A549 (cell line): ENCODE measurements at regions not wholly inside any gene's neighbourhood (a gene's known extent, or its start where the extent isn't known, plus 50 kb on each side); places are given as distances from the start of the nearest gene placed in this dataset.

Experiments used
- GATA3 ChIP-seq: IDR thresholded peaks from 2 replicates; pipeline ENCODE4 v1.6.1; 2012; ENCODE audit warnings: borderline replicate concordance
- MAFK ChIP-seq: fragments of 450-650 bp; IDR thresholded peaks from 2 replicates; pipeline ENCODE4 v1.6.1; 2014; ENCODE audit not compliant: partially characterized antibody
- PHF8 ChIP-seq: fragments of 200-600 bp; sonication (generic); IDR thresholded peaks from 2 replicates; pipeline ENCODE4 v1.6.1; 2016; ENCODE audit warnings: low read depth, mild to moderate bottlenecking, antibody characterized with exemption, moderate library complexity, borderline replicate concordance
- POLR2A ChIP-seq: IDR thresholded peaks from 2 replicates; pipeline ENCODE4 v1.6.1; 2012; ENCODE audit warnings: mild to moderate bottlenecking, low read length
- RFX5 ChIP-seq: fragments of 450-650 bp; IDR thresholded peaks from 2 replicates; pipeline ENCODE4 v1.7.1; 2014; ENCODE audit warnings: antibody characterized with exemption, mild to moderate bottlenecking, moderate library complexity
- TF ChIP-seq, protein P1 (sequence below): fragments of >200 bp; sonication (Bioruptor Twin); formaldehyde crosslinking; IDR thresholded peaks from 3 replicates; pipeline ENCODE4 v1.5.1; 2016
- TF ChIP-seq, protein P2 (sequence below): fragments of 200-600 bp; sonication (generic); IDR thresholded peaks from 2 replicates; pipeline ENCODE4 v1.6.1; 2016; ENCODE audit warnings: antibody characterized with exemption, mild to moderate bottlenecking, moderate library complexity
- TF ChIP-seq, protein P3 (sequence below): fragments of 150-350 bp; IDR thresholded peaks from 2 replicates; pipeline ENCODE4 v1.6.1; 2014; ENCODE audit warnings: low read depth, mild to moderate bottlenecking, low read length
- TF ChIP-seq, protein P4 (sequence below): IDR thresholded peaks from 2 replicates; pipeline ENCODE4 v1.6.1; 2012

DNA sequence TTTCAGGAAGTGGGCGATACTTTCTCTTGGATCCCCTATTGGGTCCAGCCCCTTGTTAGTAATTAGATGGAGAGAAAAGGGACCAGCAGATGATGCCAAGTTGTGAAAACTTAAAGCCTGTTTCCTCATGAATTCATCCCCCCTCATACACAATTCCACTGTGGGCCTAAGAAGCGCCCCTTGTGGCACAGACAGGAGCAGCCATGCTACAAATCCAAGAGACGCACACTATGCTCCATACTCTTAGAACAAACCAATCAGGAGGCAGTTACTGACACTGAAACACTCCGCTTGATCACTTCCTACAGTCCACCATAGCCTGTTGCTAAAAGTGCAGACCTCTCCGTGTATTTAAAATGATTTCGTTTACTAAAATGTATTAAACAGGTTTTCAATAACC, 111.3 kb upstream of the ARRDC4 start:
- no peak for TF ChIP-seq GATA3
- TF ChIP-seq, protein P1, sequence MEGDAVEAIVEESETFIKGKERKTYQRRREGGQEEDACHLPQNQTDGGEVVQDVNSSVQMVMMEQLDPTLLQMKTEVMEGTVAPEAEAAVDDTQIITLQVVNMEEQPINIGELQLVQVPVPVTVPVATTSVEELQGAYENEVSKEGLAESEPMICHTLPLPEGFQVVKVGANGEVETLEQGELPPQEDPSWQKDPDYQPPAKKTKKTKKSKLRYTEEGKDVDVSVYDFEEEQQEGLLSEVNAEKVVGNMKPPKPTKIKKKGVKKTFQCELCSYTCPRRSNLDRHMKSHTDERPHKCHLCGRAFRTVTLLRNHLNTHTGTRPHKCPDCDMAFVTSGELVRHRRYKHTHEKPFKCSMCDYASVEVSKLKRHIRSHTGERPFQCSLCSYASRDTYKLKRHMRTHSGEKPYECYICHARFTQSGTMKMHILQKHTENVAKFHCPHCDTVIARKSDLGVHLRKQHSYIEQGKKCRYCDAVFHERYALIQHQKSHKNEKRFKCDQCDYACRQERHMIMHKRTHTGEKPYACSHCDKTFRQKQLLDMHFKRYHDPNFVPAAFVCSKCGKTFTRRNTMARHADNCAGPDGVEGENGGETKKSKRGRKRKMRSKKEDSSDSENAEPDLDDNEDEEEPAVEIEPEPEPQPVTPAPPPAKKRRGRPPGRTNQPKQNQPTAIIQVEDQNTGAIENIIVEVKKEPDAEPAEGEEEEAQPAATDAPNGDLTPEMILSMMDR: no peak
- no peak for TF ChIP-seq MAFK
- TF ChIP-seq, protein P2, sequence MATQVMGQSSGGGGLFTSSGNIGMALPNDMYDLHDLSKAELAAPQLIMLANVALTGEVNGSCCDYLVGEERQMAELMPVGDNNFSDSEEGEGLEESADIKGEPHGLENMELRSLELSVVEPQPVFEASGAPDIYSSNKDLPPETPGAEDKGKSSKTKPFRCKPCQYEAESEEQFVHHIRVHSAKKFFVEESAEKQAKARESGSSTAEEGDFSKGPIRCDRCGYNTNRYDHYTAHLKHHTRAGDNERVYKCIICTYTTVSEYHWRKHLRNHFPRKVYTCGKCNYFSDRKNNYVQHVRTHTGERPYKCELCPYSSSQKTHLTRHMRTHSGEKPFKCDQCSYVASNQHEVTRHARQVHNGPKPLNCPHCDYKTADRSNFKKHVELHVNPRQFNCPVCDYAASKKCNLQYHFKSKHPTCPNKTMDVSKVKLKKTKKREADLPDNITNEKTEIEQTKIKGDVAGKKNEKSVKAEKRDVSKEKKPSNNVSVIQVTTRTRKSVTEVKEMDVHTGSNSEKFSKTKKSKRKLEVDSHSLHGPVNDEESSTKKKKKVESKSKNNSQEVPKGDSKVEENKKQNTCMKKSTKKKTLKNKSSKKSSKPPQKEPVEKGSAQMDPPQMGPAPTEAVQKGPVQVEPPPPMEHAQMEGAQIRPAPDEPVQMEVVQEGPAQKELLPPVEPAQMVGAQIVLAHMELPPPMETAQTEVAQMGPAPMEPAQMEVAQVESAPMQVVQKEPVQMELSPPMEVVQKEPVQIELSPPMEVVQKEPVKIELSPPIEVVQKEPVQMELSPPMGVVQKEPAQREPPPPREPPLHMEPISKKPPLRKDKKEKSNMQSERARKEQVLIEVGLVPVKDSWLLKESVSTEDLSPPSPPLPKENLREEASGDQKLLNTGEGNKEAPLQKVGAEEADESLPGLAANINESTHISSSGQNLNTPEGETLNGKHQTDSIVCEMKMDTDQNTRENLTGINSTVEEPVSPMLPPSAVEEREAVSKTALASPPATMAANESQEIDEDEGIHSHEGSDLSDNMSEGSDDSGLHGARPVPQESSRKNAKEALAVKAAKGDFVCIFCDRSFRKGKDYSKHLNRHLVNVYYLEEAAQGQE: no peak
- TF ChIP-seq, protein P3, sequence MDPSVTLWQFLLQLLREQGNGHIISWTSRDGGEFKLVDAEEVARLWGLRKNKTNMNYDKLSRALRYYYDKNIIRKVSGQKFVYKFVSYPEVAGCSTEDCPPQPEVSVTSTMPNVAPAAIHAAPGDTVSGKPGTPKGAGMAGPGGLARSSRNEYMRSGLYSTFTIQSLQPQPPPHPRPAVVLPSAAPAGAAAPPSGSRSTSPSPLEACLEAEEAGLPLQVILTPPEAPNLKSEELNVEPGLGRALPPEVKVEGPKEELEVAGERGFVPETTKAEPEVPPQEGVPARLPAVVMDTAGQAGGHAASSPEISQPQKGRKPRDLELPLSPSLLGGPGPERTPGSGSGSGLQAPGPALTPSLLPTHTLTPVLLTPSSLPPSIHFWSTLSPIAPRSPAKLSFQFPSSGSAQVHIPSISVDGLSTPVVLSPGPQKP: no peak
- TF ChIP-seq RFX5: no peak
- TF ChIP-seq PHF8: no peak
- TF ChIP-seq POLR2A: no peak
- TF ChIP-seq, protein P4, sequence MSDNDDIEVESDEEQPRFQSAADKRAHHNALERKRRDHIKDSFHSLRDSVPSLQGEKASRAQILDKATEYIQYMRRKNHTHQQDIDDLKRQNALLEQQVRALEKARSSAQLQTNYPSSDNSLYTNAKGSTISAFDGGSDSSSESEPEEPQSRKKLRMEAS: no peak
